Globus pallidus (tissue), 1 donor: ENCODE measurements at regions not wholly inside any gene's neighbourhood (a gene's known extent, or its start where the extent isn't known, plus 50 kb on each side); places are given as distances from the start of the nearest gene placed in this dataset.

Source experiments
- DNase-seq: peaks from one replicate; pipeline ENCODE4 v3.0.0-alpha.2; 2015; ENCODE audit warnings: low spot score

DNA sequence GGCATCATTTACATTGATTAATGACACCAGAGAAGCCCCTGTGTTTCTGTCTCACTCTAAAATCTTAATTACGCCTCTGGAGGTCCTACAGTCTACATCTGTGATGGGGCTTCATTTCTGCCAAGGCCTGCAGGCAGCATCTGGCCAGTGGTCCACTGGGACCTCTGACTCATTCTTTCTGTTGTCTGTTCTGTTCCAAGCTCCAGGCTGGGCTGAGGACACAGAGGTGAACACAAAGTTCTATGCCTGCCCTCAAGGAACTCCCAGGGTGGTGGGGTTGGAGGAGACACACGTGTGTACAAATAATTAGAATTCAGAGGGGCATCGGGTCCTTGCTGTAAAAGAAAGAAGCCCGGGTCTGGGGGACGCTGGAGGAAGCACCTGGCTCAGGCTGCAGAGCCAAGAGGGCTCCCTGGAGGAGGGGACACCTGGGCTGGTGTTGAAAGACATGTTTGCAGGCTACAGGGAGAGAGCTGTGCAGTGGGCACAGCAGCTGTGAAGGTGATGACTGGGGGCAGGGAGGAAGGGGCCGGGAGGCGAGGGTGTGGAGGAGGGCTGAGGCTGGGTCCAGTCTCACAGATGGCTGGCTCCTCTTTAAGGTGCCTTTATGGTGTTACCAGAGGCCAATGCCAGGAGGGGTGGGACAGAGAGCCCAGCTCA, 103.3 kb upstream of the PRR23E start:
- no peak for DNase-seq

GRCh38 chr3:127090218-127091160, 102.4 kb upstream of the PRR23E start:
- no peak for DNase-seq

- no peak for DNase-seq
Observed at GRCh38 chr3:127091376-127091775, 101.6 kb upstream of the PRR23E start.

- no peak for DNase-seq
Observed at GRCh38 chr3:127092368-127092767, 100.6 kb upstream of the PRR23E start.

- DNase-seq: no peak
Observed at GRCh38 chr3:127092776-127093175, 100.2 kb upstream of the PRR23E start.

DNA sequence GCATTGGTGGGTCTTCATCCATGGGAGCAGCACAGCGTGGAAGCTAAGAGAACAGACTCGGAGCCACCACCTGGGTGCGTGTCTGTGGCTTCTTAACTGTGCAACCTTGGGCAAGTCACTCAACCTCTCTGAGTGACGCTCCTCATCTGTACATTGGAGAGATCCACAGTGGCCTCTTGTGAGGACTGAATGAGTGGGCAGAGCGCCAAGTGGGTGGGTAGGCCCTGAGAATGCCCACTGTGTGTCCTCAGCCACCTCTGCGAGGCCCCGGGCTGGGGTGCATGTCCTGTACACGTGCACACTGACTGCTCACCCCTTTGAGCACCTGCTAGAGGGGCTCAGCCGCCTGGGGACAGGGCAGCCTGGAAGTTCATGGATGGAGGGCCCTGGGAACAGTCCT, 99.6 kb upstream of the PRR23E start:
- DNase-seq: no peak

GRCh38 chr3:127095774-127096173, 97.2 kb upstream of the PRR23E start:
- DNase-seq: no peak

- DNase-seq: no peak
Observed at GRCh38 chr3:127096256-127097071, 96.5 kb upstream of the PRR23E start.

- no peak for DNase-seq
Observed at GRCh38 chr3:127097072-127097405, 95.9 kb upstream of the PRR23E start.

- DNase-seq: no peak
Observed at GRCh38 chr3:127097481-127097880, 95.5 kb upstream of the PRR23E start.

DNA sequence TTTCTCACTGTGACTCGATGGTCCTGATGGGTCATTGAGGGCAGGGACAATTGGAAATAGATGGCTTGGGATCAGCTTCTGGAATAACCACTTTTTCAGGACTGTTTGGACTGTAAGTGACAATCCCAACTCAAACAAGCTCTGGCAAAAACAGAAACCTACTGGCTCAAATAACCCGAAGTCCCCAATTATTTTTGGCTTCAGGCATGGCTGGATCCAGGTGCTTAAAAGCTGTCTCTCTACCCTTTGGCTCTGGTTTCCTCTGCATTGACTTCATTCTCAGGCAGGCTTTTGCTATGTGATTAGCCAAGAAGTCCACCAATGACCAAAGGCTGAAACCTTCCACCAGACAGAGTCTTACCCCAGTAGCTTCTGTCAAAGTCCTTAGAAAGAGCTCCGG, 92.9 kb upstream of the PRR23E start:
- DNase-seq: no peak

- DNase-seq: no peak
Observed at GRCh38 chr3:127100459-127101410, 92.2 kb upstream of the PRR23E start.

DNA sequence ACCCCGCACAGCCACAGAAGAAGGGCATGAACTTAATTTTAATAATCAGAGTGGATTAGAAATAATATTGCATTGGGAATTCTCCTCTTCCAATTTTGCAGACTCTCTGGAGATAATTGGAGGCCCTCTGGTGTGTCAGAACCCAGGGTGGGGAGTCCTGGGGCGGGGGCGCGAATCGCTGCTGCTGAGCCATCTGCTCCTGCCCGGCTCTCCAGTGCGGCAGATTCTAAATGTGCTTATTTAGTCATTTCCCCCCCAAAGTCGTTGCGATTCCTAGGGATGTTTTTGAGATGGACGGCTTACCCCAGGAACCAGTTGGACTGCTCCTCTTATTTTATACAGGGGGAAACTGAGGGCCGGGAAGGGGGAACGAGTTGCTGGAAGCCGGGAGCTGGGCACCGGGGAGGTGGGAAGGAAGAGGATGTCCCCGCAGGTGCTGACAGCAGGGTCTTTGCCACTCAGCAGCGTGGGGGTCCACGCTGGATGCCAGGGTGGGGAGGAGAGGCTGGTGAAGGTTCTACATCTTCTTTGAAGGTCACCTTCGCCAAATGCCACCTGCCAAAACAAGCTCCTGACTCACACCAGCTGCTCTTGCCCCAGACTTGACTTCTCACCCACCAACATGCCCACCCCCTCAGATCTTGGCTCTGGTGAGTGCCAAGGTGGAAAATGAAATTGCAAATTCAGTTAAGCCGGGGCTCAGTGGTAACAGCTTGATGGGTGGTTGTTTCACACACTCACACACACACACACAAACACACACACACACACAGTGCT, 91.3 kb upstream of the PRR23E start:
- DNase-seq: no peak

DNA sequence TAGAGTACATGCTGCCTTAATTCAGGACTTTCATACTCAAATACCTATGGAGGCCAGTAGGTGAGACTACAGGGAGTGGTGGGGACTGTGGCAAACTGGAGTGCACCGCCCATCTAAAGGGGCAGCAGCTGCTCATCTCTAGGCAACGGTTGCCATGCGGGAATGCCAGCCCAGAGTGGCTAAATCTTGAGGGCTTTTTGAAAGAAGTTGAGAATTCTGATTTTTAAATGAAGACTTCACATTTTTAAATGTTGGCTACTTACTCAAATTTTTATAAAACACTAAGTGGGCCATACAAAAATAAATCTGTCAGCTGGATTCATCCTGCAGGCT, 90.8 kb upstream of the PRR23E start:
- no peak for DNase-seq

DNA sequence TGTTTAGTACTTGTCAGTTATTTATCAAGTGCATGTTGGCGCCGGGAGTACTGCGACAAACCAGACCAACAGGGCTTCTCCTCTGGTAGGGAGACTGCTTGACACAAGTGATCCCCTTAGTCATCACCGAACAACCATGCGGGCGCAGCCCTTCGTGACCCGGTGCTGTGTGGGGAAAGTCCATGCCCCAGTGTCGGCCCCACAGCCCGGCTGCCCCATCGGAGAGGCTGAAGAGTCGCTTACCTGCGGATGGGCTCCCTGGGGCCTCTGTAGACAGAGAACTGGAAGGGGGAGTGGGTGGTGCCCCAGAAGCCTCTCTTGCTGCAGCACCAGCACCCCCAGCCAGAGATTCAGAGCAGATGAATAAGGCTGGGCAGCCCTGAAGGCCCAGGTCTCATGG, 90.3 kb upstream of the PRR23E start:
- no peak for DNase-seq

DNA sequence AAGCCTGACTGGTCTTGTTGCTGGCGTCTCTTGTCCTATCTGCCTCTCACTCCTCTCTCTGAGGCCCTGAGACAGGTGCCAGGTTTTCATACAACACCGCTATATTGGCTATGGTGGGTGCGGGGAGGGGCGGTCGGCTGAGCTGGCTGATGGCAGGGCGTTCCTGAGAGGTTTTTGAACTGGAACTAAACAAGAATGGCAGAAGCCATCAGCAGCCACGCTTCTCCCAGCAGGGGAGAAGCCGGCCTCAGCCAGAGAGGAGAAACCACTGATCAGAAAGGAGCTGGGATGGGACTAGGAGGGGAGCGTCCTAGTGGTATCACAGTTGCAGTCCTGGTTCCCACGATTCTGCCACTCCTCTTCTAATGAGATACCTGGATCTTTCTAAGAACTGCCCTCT, 89.9 kb upstream of the PRR23E start:
- DNase-seq: no peak

DNA sequence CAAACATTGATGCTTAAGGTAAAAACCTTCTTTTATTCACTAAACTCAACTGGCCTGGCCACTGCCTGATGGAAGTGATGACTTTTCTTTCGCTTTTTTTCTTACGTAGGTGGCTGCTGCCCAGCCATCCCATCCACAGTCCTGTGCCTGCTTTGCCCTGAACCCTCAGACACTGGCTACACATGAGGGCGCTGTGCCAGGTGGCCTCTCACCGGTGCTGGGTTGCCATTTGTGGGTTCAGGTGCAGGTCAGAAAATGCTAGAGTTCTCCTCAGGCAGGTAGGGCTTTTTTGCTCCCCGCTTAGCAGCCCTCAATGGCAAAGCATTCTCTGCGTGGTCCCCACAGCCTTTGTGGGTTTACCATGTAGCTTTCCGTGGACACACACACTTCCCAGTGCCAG, 88.3 kb upstream of the PRR23E start:
- no peak for DNase-seq

GRCh38 chr3:127105587-127105986, 87.3 kb upstream of the PRR23E start:
- DNase-seq: no peak

DNA sequence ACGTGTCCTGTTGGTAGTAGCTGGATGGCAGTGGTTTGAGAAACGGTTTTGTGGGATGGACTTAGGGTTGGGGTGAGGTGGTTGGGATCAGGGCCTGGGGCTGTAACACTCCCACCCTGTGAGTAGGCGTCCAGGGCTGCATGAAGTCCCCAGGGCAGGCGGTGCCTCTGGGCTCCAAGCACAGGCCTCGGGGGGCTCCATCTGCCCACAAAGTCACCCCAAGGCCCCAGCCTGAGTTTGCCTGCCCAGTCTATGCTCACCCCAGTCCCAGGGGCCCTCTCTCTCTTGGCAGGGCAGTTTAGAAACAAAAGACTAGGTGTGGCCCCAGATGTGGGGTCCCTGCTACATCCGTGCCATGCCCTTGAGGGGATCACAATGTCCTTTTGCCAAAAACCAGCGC, 86.9 kb upstream of the PRR23E start:
- DNase-seq: no peak

GRCh38 chr3:127106456-127106855, 86.5 kb upstream of the PRR23E start:
- DNase-seq: no peak

DNA sequence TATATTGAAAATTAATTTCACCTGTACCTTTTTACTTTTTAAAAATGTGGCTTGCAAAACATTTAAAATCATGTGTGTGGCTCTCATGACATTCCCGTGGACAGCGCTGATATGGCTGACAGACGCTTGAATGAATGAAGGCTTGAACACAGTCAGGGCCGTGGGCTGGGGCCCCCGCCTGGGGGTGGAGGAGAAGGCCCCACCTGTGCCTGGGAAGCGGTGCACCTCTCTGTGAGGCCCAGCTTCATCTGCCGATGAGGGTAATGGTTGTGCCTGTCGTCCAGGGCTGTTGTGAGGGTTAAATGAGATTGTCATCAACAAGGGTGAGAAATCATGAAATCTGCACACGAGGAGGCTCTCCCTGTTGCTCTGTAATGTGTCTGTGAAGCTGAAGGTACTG, 85.9 kb upstream of the PRR23E start:
- DNase-seq: no peak
